ENCODE measurements at regions not wholly inside any gene's neighbourhood (a gene's known extent, or its start where the extent isn't known, plus 50 kb on each side); places are given as distances from the start of the nearest gene placed in this dataset.

DNA sequence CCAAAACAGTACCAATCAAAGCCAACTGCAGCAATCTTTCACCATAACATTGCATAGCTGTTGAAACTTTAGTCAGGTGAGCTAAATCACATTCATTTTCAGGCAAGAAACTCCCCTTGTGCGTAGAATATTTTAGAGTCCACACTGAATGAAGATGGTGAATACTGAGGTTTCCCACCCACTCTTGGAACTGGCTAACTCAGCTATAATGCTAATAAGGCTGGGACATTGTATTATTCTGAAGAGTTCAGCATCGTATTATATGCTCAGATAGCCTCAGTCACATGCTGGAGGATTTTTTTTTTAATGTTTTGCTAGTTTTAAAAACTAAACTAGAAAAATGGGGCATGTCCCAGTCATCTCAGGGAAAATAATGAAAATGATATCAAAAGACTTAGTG is 352.3 kb upstream of the FMN2 start:
- no peak for DNase-seq

- no peak for DNase-seq
Observed at GRCh38 chr1:239739919-239740318, 351.8 kb upstream of the FMN2 start.

DNA sequence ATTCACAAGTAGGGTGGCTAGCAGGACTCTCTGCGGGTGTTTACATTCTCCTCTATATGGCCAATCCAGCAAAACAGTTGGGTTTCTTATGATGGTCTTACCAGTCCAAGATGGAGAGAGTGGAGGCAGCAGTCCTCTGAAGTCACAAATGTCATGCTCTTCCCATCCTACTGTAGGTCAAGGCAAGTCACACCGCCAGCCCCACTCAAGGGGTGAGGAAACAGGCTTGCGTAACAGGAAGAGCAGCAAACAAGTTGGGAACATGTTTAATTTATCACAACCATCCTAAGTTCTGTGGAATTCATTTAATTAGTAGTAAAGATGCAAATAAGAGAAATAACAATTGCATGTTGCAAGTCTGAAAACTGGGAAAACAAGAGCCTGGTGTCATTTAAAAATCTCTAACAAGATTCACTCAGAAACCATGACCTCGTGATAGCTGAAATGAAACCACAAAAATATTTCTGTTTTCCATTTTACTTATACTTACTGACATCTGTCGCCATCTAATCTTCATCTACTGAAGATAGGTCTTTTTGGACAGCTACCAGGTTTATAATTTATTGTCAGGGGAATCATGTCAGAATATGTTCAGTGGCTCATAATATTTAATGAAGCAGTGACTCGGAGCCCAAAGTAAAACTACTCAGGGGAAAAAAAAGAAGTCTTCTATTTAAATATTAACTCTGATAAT is 349.1 kb upstream of the FMN2 start:
- DNase-seq: no peak

GRCh38 chr1:239744851-239745250 is 346.8 kb upstream of the FMN2 start:
- DNase-seq: no peak

GRCh38 chr1:239755107-239755912 is 336.4 kb upstream of the FMN2 start:
- no peak for DNase-seq

- no peak for DNase-seq
Observed at GRCh38 chr1:239757716-239758115, 334.0 kb upstream of the FMN2 start.

DNA sequence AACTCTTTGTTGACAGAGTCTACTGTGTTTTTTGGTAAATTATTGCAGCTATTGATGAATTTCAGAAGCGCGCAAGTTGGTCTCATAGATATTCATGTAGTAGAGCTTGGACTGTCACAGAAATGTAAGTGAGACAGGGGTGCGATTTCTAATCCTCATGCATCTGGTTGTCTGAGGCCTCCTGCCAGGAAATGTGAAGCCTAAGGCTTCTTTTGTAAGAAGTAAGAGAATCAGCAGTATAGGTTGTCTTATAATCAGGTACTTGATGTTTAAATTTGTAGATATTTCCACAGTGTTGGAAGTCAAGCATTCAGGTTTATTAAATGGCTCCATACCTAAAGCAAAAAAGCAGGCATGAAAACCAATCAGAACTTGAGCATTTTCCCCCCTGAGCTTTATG is 332.9 kb upstream of the FMN2 start:
- DNase-seq: no peak

GRCh38 chr1:239761509-239761908 is 330.2 kb upstream of the FMN2 start:
- no peak for DNase-seq

GRCh38 chr1:239763850-239764249 is 327.8 kb upstream of the FMN2 start:
- no peak for DNase-seq

GRCh38 chr1:239764546-239764945 is 327.1 kb upstream of the FMN2 start:
- DNase-seq: no peak

- DNase-seq: no peak
Observed at GRCh38 chr1:239765163-239765562, 326.5 kb upstream of the FMN2 start.

- DNase-seq: no peak
Observed at GRCh38 chr1:239771550-239771949, 320.1 kb upstream of the FMN2 start.

DNA sequence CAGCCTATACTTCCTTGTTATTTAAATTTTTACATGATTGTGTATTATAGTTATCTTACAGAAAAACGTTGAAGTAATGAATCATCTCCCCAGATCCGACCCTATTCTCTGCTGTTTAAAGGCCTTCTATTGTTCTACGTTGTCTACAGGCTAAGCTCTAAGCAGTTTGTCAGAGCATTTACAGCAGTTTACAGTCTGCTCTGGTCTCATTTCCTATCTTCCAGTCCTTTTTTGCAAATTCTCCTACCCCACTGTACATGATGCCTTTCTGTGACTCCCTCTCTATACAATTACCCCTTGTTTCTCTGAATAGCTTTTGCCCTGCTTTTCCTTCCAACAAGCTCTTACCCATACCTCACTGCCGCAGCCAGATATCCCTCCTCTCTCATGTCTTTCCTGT is 319.2 kb upstream of the FMN2 start:
- no peak for DNase-seq

- DNase-seq: no peak
Observed at GRCh38 chr1:239775466-239775865, 316.2 kb upstream of the FMN2 start.

DNA sequence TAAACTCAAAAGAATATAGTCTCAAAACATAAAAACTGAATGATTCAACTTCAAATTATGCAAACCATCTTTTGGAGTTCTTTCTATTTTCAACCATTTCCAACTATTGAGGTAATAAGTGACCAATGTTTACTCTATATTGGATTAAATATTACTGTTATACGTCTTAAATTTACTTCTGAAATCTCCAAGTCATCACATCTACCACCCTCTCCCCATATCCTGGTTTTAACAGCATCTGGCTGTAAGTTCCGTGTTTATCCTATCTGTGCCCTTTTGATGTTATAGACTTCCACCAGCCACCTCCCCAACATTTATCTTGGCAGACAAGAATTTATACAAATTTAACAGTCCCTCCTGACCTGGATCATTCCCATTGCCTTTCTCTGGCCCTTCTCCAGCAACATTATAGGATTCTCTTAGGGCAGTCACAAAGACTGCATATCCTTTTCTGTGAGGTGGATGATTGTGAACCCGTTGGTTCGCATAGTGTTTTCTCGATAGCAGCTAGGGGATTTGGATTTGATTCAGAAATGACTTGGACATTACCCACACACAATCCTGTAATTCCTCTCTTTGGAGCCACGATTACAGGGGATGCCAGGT is 313.4 kb upstream of the FMN2 start:
- DNase-seq: no peak

GRCh38 chr1:239779962-239780361 is 311.7 kb upstream of the FMN2 start:
- no peak for DNase-seq

DNA sequence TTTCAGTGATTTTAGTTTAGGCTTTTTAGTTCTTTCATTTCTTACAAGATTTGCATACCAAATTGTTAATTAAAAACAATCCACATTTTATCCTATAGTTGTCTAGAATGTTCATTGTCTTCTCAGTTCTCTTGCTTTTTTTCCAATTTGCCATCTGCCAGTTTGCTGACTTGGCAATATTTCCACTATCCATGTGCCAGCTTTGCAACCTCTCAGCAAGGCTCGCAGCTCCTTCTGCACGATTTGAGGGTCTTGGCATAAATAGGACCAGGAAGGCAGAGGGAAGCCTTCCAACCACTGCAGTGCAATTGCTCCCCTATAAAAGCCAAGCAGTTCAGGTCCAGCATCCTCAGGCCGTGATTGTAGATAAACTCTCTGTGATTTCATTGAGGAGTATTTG is 306.8 kb upstream of the FMN2 start:
- DNase-seq: no peak

GRCh38 chr1:239785576-239785975 is 306.1 kb upstream of the FMN2 start:
- no peak for DNase-seq

DNA sequence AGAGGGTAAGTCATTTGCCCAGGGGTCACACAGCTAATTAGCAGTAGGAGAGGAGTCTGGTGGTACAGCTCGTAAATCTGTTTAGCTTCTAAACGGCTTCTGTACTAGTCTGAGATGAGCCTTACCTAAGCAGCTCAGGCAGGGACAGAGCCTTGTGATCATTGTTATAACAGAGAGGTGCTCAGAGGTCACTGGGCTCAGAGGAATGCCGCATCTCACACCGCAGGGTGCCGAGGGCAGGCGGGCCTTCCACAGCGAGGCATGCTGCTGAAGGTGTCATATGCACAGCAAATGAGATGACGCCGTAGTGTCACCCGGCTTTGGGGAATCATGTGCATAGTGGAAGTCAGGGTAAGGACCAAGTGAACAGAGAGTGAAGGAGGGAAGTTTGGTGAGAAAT is 305.2 kb upstream of the FMN2 start:
- no peak for DNase-seq

DNA sequence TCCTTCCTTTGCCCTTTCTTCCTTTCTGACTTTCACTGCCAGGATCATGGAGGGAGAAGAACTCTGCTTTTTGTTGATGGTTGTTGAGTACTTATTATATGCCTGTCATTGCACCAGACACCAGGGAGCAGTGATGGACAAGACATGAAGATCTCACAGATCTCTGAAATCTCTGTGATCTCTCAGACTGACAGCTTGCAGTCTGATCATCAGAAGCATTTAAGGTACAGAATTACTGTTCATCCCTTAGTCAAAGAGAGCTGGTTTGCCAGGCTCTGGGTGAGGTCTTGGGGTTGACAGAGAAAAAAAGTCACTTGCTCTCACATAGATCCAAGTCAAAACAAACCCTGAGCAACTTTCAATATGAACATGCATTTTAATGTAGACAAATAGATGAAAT is 299.5 kb upstream of the FMN2 start:
- DNase-seq: no peak

DNA sequence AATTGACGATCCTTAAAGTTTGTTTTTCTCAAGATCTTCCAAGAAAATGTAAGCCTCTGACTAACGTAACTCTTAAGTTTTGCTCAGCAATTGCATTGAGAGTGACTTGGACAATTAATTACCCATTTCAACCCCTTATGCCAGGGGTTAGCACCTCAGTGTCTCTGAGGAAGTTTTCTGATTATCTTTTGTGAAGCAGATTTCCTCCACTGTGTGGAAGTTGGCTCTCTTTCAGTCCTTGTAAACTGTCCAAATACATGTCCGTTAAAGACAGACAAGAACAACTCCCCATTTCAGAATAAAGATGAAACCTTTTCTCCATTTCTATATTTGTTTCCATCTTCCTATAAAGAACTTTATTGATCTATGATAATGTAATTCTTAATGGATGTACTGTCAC is 296.4 kb upstream of the FMN2 start:
- DNase-seq: no peak

DNA sequence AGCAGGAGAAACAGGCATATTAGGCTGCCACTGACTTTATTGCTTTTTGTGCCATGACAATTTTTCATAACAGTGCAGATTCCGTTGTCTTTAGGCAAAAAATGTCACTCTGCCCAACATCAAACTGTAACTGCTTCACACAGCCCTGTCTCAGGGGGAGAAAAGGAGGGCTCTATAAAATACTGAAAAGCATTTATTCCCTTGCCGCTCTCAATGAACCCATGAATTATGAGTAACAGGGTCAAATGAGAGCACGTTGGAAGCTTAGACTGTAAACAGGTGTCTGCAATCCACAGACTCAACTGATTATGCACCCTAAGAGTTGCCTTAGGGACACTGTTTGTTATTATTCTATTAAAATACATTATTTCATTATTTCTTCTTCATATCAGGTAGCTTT is 292.1 kb upstream of the FMN2 start:
- DNase-seq: no peak

DNA sequence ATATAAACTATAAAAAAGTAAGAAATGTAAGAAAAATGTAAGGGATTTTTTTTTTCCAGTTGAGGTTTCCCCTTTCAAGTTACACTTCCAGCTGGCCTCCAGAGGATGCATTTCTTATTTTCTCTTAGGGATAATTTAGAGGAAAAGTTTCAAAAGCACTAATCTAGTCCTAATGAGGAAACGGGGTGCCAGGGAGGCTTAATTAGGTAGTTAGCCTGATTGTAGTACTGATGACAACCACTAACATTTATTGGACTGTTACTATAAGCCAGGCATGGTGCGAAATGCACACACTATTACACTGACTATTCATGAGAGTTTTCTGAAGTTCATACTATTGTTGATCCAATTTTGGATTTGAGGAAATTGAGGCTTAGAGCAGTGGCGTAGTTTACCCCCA is 290.8 kb upstream of the FMN2 start:
- no peak for DNase-seq

DNA sequence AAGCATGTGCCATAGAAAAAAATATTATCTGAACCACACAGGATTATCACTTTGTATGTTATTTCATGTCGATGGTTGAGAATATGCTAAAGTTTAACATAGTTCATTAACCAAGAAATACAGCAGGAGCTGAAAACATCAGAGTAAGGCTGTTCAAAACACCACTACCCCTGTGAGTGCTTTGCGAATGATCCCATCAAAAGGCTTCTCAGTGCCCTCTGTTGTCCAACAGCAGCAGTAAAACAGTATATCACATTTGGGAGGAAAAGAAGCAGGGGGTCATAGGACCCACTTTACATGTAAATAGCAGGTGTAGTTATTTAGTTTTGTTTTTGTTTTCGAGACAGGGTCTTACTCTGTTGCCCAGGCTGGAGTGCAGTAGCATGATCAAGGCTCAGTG is 289.4 kb upstream of the FMN2 start:
- DNase-seq: no peak

All from NCI-H2171 treated with DMSO at 0.1 percent for 48 hours (cell line).